OCI-LY1 (cell line): ENCODE measurements at regions not wholly inside any gene's neighbourhood (a gene's known extent, or its start where the extent isn't known, plus 50 kb on each side); places are given as distances from the start of the nearest gene placed in this dataset.
A peak's percentile ranks its signal among the peaks of the same experiment; 100 is the strongest.

ENCODE experiments used
- H2AFZ ChIP-seq: fragments of 200-600 bp; sonication (generic), shearing (Covaris generic); 2 replicates; pipeline ENCODE4 v1.6.0; 2014; ENCODE audit warnings: antibody characterized with exemption, mild to moderate bottlenecking, low read length
- H3F3A ChIP-seq: fragments of 200-600 bp; sonication (generic), shearing (Covaris generic); 2 replicates; pipeline ENCODE4 v1.6.0; 2014; ENCODE audit warnings: mild to moderate bottlenecking, antibody characterized with exemption, low read length, moderate library complexity; ENCODE audit not compliant: insufficient read depth
- H3K27ac ChIP-seq: fragments of 200-600 bp; sonication (generic); 2 replicates; pipeline ENCODE4 v1.5.1; 2014; ENCODE audit warnings: low read length, mixed run types, mild to moderate bottlenecking, low read depth; ENCODE audit not compliant: poor library complexity, severe bottlenecking
- H3K27me3 ChIP-seq: fragments of 200-600 bp; sonication (generic); 2 replicates; pipeline ENCODE4 v1.6.0; 2014; ENCODE audit warnings: antibody characterized with exemption, mild to moderate bottlenecking, low read length, moderate library complexity; ENCODE audit not compliant: insufficient read depth
- H3K36me3 ChIP-seq: fragments of 200-600 bp; sonication (generic); 2 replicates; pipeline ENCODE4 v1.6.1; 2014; ENCODE audit warnings: mild to moderate bottlenecking, antibody characterized with exemption, low read length, moderate library complexity, mixed read lengths; ENCODE audit not compliant: insufficient read depth
- H3K4me1 ChIP-seq: fragments of 200-600 bp; sonication (generic); 2 replicates; pipeline ENCODE4 v1.5.1; 2014; ENCODE audit warnings: mild to moderate bottlenecking, low read length, moderate library complexity; ENCODE audit not compliant: insufficient read depth, severe bottlenecking
- H3K4me2 ChIP-seq: fragments of 200-600 bp; sonication (generic), shearing (Covaris generic); 2 replicates; pipeline ENCODE4 v1.6.1; 2014; ENCODE audit warnings: low read length
- H3K4me3 ChIP-seq: fragments of 200-600 bp; sonication (generic); 2 replicates; pipeline ENCODE4 v1.5.1; 2014; ENCODE audit warnings: low read length, low read depth, mild to moderate bottlenecking, mixed read lengths; ENCODE audit not compliant: poor library complexity, severe bottlenecking
- H3K79me2 ChIP-seq: fragments of 200-600 bp; shearing (Covaris generic); 2 replicates; pipeline ENCODE4 v1.6.1; 2016; ENCODE audit warnings: mixed run types, low read length, mixed read lengths; ENCODE audit not compliant: insufficient read depth
- H3K9ac ChIP-seq: fragments of 200-600 bp; sonication (generic), shearing (Covaris generic); 2 replicates; pipeline ENCODE4 v1.6.1; 2014; ENCODE audit warnings: mild to moderate bottlenecking, low read length, mixed read lengths
- H3K9me2 ChIP-seq: fragments of 200-600 bp; sonication (generic), shearing (Covaris generic); 2 replicates; pipeline ENCODE4 v1.6.1; 2014; ENCODE audit warnings: low read depth, mild to moderate bottlenecking, low read length, mixed read lengths
- H3K9me3 ChIP-seq: fragments of 200-600 bp; shearing (Covaris generic); 2 replicates; pipeline ENCODE4 v1.6.1; 2014; ENCODE audit warnings: low read length, mixed read lengths
- H4K20me1 ChIP-seq: fragments of 200-600 bp; sonication (generic), shearing (Covaris generic); 2 replicates; pipeline ENCODE4 v1.6.0; 2016; ENCODE audit warnings: mild to moderate bottlenecking, low read length; ENCODE audit not compliant: insufficient read depth
- EZH2 ChIP-seq: fragments of 200-600 bp; sonication (generic), shearing (Covaris generic); IDR thresholded peaks from 2 replicates; pipeline ENCODE4 v1.8.0; 2017; ENCODE audit warnings: borderline replicate concordance, mixed run types, mild to moderate bottlenecking, antibody characterized with exemption, low read length, moderate library complexity, mixed read lengths
- TF ChIP-seq, protein P1 (sequence below): fragments of 200-600 bp; sonication (generic), shearing (Covaris generic); IDR thresholded peaks from 2 replicates; pipeline ENCODE4 v1.5.1; 2017; ENCODE audit warnings: mild to moderate bottlenecking, antibody characterized with exemption, low read length, moderate library complexity, mixed read lengths

DNA sequence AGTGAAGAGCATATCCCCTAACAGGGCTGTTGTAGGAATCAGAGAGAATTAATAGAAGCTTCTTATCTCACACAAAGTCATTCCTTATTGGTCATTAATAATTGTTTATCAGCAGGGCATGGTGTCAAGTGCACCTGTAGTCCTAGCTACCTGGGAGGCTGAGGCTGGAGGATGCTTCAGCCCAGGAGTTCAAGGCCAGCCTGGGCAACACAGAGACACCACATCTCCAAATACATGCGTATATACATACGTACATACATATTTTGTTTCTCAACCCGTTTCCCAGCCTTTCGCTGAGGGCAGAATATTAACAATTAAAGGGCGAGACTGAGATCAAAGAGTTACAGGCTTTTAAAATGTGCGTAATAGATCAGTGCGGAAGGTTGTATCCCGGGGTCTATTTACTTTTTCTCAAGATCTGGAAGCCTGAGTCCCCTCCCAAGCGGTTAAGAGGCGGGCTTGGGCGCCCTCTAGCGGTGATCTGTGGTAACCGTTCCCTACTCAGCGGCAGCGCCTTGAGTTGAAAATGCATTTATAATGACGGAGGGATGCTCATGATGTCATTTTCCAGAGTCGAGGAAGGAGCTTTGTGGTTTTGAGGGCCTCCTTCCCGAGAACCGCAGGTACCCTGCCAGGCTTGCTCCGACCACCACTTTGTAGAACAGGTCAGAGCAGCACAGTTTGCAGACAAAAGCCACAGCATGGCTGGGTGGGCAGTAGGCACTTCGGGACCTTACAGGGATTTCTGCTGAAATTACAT, 169.6 kb upstream of the GPR12 start:
- H3K9me3 ChIP-seq, result no peaks in the 10 kb centered on the region
- H3K27me3 ChIP-seq, result no peaks in the 10 kb centered on the region; the same call in 1 of the 2 replicates
- H3K9me2 ChIP-seq, result no peaks in the 10 kb centered on the region
- no peak for TF ChIP-seq EZH2
- TF ChIP-seq, protein P1, sequence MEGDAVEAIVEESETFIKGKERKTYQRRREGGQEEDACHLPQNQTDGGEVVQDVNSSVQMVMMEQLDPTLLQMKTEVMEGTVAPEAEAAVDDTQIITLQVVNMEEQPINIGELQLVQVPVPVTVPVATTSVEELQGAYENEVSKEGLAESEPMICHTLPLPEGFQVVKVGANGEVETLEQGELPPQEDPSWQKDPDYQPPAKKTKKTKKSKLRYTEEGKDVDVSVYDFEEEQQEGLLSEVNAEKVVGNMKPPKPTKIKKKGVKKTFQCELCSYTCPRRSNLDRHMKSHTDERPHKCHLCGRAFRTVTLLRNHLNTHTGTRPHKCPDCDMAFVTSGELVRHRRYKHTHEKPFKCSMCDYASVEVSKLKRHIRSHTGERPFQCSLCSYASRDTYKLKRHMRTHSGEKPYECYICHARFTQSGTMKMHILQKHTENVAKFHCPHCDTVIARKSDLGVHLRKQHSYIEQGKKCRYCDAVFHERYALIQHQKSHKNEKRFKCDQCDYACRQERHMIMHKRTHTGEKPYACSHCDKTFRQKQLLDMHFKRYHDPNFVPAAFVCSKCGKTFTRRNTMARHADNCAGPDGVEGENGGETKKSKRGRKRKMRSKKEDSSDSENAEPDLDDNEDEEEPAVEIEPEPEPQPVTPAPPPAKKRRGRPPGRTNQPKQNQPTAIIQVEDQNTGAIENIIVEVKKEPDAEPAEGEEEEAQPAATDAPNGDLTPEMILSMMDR, result peak; percentile 89
- H3K36me3 ChIP-seq, result no peaks in the 10 kb centered on the region
- H3K4me2 ChIP-seq, result no peak overlapping the region
- H3K79me2 ChIP-seq, result no peaks in the 10 kb centered on the region
- no peak overlapping the region for H3K4me3 ChIP-seq
- H4K20me1 ChIP-seq, result no peaks in the 10 kb centered on the region
- no peak overlapping the region for H3K27ac ChIP-seq
- H2AFZ ChIP-seq, result no peak overlapping the region
- no peak overlapping the region for H3K9ac ChIP-seq
- no peaks in the 10 kb centered on the region for H3F3A ChIP-seq
- no peaks in the 10 kb centered on the region for H3K4me1 ChIP-seq

DNA sequence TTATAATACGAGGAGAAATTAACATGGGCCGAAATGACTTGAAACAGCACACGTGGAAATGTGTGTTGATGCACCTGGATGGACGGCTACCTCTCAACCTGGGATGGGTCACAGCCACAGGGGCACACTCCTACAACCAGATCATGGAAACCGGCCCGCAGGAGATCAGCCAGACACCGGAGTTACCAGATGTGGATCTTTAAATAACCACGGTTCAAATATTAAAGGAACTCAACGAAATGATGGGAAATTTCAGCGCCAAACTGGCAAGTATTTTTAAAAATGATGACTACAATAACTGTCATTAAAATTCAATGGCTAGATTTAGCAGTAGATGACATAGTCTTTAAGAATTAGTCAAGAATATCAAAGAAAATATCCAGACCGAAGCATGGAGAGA, 166.9 kb upstream of the GPR12 start:
- H3K27me3 ChIP-seq, result peaks cover 6% of the 10 kb centered on the region; the same call in 1 of the 2 replicates
- no peaks in the 10 kb centered on the region for H3K36me3 ChIP-seq
- no peaks in the 10 kb centered on the region for H3K4me1 ChIP-seq
- no peaks in the 10 kb centered on the region for H3F3A ChIP-seq
- H3K9ac ChIP-seq, result no peak overlapping the region
- no peaks in the 10 kb centered on the region for H3K9me2 ChIP-seq
- H4K20me1 ChIP-seq, result no peaks in the 10 kb centered on the region
- no peaks in the 10 kb centered on the region for H3K79me2 ChIP-seq
- H3K27ac ChIP-seq, result no peak overlapping the region
- TF ChIP-seq, protein P1, result no peak
- no peak for TF ChIP-seq EZH2
- H3K9me3 ChIP-seq, result no peaks in the 10 kb centered on the region
- H2AFZ ChIP-seq, result no peak overlapping the region
- no peak overlapping the region for H3K4me3 ChIP-seq
- no peak overlapping the region for H3K4me2 ChIP-seq

DNA sequence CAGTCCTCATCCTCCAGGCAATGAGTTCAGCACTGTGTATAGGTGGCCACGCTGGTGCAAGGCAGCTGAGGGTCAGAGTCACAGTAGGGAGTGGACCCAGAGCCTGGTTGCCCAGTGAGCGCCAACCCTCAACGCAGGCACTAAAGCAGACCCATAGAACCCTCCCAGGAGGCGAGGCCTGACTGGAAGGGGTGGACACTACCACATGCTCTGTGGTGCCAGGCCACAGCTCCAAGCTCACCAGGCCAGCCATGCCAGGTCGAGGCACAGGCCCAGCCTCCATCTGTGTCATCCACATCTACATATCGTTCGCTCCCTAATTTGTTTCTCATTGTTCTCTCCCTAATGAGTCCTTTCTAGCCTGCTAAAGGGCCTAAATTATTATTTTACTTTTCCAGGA, 165.8 kb upstream of the GPR12 start:
- H3K4me3 ChIP-seq, result no peak overlapping the region
- H2AFZ ChIP-seq, result no peak overlapping the region
- H3K27ac ChIP-seq, result no peak overlapping the region
- no peaks in the 10 kb centered on the region for H3K79me2 ChIP-seq
- H3K36me3 ChIP-seq, result no peaks in the 10 kb centered on the region
- no peaks in the 10 kb centered on the region for H3K4me1 ChIP-seq
- H3F3A ChIP-seq, result no peaks in the 10 kb centered on the region
- H3K9me3 ChIP-seq, result no peaks in the 10 kb centered on the region
- no peaks in the 10 kb centered on the region for H3K9me2 ChIP-seq
- H3K9ac ChIP-seq, result no peak overlapping the region
- no peak overlapping the region for H3K4me2 ChIP-seq
- peaks cover 6% of the 10 kb centered on the region; the same call in 1 of the 2 replicates for H3K27me3 ChIP-seq
- H4K20me1 ChIP-seq, result no peaks in the 10 kb centered on the region
- TF ChIP-seq, protein P1, result no peak
- no peak for TF ChIP-seq EZH2
